GM19025 (cell line): ENCODE measurements at regions not wholly inside any gene's neighbourhood (a gene's known extent, or its start where the extent isn't known, plus 50 kb on each side); places are given as distances from the start of the nearest gene placed in this dataset.
"Not testable (repeated sequence)": the region's sequence is repeated elsewhere in the genome, so short reads cannot be mapped to it uniquely, and the experiment has no call there.

Source experiments
- ATAC-seq: cut with Tn5 transposase; IDR thresholded peaks from one replicate; pipeline ENCODE4 v1.9.1; 2021; ENCODE audit warnings: mild to moderate bottlenecking, low read depth, moderate library complexity; ENCODE audit not compliant: unreplicated experiment

- ATAC-seq, result no peak
Measured at GRCh38 chr3:43236008-43236407, 50.3 kb upstream of the SNRK start.

DNA sequence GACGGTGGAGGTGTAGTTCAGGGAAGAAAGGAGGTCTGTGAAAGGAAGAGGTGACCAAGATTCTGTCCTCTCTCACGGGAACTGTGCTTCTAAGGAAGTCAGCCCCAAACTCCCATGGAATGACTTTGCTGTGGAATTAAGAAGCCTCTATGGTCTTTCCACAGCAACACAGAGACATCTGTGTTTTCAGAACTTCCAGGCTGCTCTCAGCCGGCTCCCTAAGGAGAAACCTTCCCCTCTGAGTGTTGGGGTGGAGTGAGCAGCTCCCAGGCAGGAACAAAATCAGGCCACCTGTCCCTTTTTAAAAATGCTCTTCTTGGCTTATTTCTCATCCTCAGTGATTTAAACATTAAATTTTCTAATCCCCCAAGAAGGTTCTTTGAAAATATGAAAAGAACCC is 53.3 kb upstream of the SNRK start:
- ATAC-seq, result no peak

DNA sequence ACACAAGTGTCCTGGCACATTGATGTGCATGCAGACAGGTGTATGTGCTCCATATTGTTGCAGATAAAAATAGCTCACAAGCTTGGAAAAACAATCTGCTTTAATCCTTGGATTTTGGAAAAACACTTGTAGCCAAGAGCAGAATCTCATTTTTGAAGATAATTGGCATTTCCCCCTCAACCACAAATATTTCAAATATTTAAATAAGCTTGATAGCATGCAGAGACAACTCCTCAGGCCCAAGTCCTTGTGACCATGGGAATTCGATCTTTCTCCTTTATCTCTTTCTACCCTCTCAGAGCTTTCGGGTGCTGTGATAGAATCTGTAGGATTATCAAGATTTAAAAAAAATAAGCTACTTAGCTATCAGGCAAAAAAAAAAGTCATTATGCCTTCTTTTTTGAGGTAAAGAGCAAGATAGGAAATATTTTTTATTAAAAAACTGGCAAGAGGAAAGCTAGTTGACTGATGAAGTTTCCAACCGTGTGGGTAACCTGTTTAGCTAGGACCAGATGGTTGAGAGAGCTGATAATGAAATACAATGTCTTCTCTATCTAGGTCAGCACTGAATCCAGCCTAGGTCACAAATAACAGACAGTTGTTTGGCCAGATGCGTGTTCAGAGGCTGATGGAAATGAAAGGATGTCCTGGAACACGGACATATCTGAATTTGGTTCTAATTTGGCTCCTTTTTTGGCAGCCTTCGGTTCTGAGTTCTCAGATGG is 54.9 kb upstream of the SNRK start:
- no peak for ATAC-seq

GRCh38 chr3:43229865-43230264 is 56.5 kb upstream of the SNRK start:
- ATAC-seq, result not testable (repeated sequence)

DNA sequence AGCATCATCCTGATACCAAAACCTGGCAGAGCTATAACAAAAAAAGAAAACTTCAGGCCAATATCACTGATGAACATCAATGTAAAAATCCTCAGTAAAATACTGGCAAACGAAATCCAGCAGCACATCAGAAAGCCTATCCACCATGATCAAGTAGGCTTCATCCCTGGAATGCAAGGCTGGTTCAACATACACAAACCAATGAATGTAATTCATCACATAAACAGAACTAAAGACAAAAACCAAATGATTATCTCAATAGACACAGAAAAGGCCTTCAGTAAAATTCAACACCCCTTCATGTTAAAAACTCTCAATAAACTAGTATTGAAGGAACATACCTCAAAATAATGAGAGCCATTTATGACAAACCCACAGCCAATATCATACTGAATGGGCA is 58.7 kb upstream of the SNRK start:
- not testable (repeated sequence) for ATAC-seq

- no peak for ATAC-seq
Measured at GRCh38 chr3:43224405-43225073, 61.8 kb upstream of the SNRK start.

- no peak for ATAC-seq
Measured at GRCh38 chr3:43223670-43224364, 62.5 kb upstream of the SNRK start.

- no peak for ATAC-seq
Measured at GRCh38 chr3:43222590-43222989, 63.8 kb upstream of the SNRK start.

DNA sequence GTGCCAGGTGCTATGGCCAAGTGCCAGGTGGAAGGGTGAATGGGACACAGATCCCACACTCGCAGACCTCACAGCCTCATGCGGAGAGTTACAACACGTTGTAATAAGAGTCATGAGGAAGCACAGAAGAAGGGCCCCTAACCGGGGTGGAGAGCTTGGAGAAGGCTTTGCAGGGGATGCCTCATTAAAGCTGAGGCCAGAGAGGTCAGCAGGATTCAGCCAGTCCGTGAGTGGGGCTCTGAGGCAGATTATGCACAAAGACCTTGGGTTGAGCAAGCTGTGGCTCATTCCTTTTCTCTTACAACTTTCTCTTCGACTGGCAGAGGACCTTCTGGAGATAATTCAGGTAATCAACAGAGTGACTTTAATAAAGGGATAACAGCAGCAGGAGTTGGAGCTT is 65.3 kb upstream of the SNRK start:
- no peak for ATAC-seq

DNA sequence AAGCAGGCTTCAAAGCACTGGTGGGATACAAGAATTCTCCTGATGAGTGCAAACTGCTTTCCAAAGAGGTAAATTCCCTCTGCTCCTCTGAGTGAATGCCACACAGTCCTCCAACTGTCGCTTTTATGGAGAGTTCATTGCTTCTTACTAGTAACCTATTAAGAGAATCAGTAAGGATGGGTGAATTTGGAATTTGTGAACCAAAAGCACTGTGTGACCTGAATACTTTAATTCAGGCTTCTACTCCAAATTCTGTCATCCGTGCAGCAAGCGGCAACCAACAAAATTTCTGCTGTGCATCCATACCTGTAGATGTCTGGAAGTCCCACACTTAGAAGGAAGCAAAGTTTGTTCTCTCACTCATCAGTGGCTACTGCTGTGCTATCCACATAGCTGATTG is 66.7 kb upstream of the SNRK start:
- ATAC-seq, result no peak

DNA sequence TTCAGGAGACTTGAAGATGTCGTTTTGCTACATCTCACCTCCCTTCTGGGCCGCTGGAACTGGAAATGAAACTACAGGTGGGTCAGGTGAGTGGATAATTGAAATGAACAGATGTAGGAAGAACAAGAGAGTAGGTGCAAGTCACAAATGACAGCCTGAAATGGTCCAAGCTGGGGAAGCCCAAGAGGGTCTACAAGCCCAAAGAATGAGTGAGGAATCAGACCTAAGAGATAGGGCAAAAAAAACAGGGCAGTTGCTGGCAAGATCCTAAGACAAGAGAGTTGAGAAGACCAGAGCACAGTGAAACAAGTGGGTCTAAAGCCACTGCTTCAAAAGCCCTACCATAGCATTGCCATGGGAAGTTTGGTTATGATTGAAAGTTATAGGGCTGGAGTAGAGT is 67.4 kb upstream of the SNRK start:
- ATAC-seq, result no peak

DNA sequence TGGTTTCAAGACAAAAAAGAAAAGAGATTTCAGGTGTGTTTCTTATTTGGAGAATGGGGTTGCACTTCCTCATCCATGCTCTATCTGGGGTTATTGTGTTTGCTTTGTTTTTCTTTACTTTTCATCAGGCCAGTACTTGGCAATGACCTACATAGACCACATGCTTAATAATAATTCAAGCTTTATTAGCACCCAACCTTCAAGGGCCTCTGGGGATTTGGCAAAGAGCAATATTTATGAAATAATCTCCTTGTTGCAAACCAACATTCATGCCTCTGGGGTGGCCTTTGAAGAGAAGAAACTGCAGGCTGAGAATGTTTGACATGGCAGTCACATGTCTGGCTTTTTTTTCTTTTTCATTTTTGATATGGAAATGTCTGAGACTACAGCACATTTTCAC is 68.2 kb upstream of the SNRK start:
- no peak for ATAC-seq

DNA sequence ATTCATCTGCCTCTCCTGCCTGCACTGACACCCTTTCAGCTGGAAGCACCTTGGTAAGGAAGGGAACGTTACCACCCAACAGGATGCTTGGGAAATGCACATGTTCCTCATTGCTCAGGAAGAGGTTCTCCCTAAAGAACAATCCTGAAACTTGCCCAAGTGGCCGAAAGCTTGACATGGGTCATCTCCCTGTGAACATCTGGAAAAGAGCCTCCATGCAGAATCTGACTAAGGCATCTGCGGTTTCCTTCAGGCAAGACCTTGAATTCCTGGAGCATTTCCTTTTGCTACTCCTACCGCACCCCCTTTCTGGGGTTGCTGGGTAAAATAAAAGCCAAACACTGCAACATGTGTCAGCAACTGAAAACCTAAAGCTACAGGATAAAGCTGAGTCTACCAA is 68.7 kb upstream of the SNRK start:
- ATAC-seq, result no peak

DNA sequence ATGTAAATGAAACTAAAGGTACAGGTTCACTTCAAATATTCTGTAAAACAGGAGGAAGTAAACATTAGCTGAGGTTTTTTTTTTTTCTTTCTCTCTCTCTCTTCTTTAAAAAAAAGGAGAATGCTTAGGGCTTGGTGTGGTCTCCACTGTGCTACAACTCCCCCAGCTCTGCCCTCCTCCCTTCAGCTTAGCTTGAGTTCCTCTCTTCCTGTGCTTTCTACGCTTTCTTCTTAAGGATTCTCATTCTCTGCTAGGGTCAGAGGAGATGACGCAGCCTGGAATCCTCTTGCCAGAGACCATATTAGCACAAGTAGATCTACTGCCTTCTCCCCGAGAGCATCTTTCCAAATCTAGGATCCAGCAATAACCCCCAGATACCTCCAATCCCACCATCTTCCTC is 69.1 kb upstream of the SNRK start:
- no peak for ATAC-seq

DNA sequence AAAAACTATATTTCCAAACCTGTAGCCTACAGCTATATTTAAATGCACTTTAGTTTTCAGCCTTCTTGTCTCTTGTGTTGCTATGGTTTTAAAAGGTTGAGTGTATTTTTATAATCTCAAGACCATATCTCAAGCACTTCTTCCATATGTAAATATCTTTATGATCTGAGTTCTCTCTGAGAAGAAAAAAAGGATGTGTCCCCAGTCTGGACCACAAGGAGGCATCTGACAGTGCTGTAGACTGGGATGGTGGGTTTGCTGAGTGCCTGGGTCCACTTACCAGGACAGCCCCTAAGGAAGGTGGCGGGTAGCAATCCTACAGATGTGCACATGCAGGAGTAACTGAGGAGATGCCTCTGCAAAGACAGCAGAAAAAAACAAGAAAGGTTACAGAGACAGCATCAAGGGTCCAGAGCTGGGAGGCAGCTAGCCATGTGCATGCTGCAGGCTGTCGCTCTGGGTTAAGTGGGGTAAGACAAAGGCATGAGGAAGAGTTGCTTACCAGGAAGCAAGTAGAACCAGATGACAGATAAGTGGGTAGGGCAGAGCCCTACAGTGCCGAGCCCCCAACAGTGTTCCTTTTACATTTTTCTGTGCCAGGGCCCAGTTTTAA is 70.6 kb upstream of the SNRK start:
- no peak for ATAC-seq

- no peak for ATAC-seq
Measured at GRCh38 chr3:43215138-43215537, 71.2 kb upstream of the SNRK start.

GRCh38 chr3:43214616-43215015 is 71.7 kb upstream of the SNRK start:
- ATAC-seq, result no peak

GRCh38 chr3:43213631-43214030 is 72.7 kb upstream of the SNRK start:
- peak; percentile 65 for ATAC-seq

DNA sequence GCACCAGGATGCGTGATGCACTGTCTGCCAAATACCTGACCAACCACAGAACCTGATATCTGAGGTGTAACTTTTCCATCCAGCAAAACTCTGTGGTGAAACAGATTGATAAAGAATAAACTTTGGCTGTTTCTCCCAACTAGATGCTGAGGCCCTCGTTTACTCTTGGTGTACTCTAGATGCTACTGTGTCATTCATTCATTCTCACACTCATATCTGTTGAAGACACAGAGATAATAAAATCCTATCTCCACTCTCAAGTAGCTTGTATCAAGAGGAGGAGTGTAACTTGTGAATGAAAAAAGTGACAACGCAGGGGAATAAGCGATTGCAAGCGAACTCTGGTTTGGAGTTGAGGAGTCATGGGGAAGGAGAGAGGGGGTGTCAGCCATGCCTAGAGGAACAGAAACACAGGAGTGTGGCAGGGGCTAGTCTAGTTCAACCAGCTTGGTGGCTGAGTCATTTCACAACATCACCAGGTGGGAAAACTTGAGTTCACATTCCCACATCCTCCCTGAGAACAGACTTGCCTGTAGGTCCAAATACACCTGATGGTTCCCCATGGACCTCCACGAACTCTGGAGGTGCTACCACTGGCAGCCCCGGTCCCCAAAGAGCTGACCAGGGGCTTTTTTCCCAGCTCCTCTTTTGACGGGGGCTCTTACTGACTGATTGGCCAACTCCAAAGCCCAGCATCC is 73.3 kb upstream of the SNRK start:
- peak; percentile 49 for ATAC-seq

GRCh38 chr3:43211681-43212080 is 74.7 kb upstream of the SNRK start:
- ATAC-seq, result no peak
